HG02610 (cell line): ENCODE measurements at regions not wholly inside any gene's neighbourhood (a gene's known extent, or its start where the extent isn't known, plus 50 kb on each side); places are given as distances from the start of the nearest gene placed in this dataset.

Source experiments
- ATAC-seq: cut with Tn5 transposase; IDR thresholded peaks from one replicate; pipeline ENCODE4 v1.9.1; 2021; ENCODE audit warnings: mild to moderate bottlenecking, moderate library complexity; ENCODE audit not compliant: unreplicated experiment

GRCh38 chrX:46306103-46306502, 239.1 kb downstream of the ZNF674 start:
- ATAC-seq = no peak

GRCh38 chrX:46305431-46305830, 239.8 kb downstream of the ZNF674 start:
- no peak for ATAC-seq

DNA sequence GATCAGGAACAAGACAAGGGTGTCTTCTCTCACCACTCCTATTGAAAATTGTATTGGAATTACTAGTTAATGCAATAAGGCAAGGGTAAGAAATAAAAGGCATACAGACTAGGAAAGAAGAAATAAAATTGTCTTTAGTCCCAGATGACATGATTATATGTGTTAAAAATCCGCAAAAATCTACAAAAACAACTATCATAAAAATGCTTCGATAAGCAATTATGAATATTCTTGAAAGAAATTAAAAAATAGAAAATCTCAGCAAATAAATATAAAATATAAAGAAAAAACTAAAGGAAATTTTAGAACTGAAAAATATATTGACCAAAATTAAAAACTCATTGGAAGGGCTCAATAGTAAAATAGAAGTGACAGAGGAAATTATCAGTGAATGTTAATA, 243.3 kb downstream of the ZNF674 start:
- no peak for ATAC-seq

GRCh38 chrX:46298821-46299220, 246.4 kb downstream of the ZNF674 start:
- no peak for ATAC-seq

GRCh38 chrX:46295963-46296362, 249.3 kb downstream of the ZNF674 start:
- ATAC-seq = no peak

DNA sequence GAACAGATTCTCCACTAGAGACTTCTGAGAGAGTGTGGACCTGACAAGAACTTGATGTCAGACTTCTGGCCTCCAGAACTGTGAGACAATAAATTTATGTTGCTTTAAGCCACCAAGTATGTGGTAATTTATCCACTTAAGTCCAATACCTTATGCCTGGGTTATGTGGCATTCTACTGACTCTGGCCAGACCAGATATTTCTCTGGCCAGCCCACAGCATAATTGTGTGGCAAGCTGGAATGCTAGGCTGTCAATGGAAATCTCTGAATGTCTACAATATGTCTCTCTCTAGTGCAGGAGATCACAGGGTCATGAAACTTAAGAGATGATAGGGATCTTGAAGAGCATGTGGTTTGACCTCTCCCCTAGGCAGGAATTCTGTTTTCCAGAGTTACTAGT, 251.0 kb downstream of the ZNF674 start:
- ATAC-seq = no peak

- no peak for ATAC-seq
Measured at GRCh38 chrX:46279925-46280313, 265.3 kb downstream of the ZNF674 start.

- no peak for ATAC-seq
Measured at GRCh38 chrX:46279214-46279924, 265.9 kb downstream of the ZNF674 start.

- no peak for ATAC-seq
Measured at GRCh38 chrX:46278572-46278971, 266.6 kb downstream of the ZNF674 start.

GRCh38 chrX:46268412-46268811, 276.8 kb downstream of the ZNF674 start:
- no peak for ATAC-seq

DNA sequence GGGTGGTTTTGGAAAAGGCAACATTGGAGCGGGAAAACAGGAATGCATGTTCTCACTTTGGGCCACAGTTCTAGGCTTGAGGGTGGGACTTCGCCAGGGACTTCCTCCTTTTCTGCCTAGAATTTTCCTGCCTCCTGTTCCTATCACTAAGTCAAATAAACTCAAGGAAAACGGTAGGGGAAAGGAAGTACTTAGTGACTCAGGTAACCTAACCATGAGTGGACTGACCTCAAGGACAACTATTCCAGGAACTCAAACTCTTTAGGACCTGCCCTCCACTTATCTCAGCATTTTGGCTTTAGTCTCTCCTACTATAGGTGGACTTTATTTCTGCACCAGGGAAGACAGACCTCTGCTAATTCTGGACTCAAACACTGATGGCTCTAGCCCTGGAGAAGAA, 281.7 kb downstream of the ZNF674 start:
- ATAC-seq = no peak

- no peak for ATAC-seq
Measured at GRCh38 chrX:46262304-46262703, 282.9 kb downstream of the ZNF674 start.

GRCh38 chrX:46260499-46260898, 284.7 kb downstream of the ZNF674 start:
- ATAC-seq = no peak

GRCh38 chrX:46258356-46258755, 286.9 kb downstream of the ZNF674 start:
- ATAC-seq = no peak

- no peak for ATAC-seq
Measured at GRCh38 chrX:46257451-46257879, 287.8 kb downstream of the ZNF674 start.

DNA sequence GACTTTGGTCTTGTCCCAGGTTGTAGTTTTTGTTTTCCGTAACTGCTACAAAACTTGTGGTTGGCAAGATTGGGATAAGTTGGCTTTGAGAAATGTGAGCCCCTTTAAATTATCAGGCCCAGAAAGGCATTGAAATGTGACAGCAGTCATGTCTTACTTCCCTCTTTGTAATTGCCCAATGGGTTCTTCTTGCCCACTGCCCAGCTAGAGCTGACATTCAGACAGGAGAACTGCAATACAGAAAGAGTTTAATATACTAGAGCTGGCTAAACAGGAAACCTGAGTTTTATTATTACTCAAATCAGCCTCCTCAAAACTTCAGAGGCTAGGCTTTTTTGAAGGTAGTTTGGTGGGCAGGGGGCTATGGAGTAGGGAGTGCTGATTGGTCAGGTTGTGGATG, 288.3 kb downstream of the ZNF674 start:
- no peak for ATAC-seq

- ATAC-seq = no peak
Measured at GRCh38 chrX:46255046-46255445, 290.2 kb downstream of the ZNF674 start.

- no peak for ATAC-seq
Measured at GRCh38 chrX:46254641-46255040, 290.6 kb downstream of the ZNF674 start.

DNA sequence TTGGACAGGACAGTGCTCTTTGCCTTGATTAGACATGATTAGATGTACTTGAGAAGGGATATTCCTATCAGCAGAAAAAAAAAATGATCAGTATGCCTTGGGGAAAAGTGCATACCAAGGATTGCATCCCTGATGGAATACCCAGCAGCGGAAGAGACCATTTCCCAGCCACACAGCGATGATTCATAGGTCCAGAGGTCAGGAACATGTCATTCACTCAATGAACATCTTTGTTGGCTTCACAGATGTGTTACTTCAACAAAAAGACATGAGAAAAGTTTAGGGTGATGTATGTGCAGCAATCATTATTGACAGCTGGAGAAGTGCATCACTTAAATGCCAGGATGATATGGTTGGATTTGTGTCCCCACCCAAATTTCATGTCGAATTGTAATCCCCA, 293.5 kb downstream of the ZNF674 start:
- ATAC-seq = no peak

DNA sequence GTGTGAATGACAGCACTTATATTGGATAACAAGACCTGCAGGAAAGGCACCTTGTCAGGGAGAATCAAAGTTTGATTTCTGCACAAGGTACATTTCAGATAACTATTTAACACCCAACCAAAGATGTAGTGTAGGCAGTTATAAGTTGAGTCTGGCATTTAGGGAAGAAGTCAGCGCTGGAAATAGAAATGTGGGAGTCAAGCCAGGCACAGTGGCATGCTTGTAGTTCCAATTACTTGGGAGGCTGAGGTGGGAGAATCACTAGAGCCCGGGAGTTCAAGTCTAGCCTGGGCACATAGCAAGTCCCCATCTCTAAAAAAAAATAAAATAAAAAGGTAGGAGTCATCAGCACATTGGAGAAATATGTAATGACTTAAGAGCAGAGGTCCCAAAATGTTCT, 295.1 kb downstream of the ZNF674 start:
- no peak for ATAC-seq

- ATAC-seq = no peak
Measured at GRCh38 chrX:46247456-46247855, 297.8 kb downstream of the ZNF674 start.

DNA sequence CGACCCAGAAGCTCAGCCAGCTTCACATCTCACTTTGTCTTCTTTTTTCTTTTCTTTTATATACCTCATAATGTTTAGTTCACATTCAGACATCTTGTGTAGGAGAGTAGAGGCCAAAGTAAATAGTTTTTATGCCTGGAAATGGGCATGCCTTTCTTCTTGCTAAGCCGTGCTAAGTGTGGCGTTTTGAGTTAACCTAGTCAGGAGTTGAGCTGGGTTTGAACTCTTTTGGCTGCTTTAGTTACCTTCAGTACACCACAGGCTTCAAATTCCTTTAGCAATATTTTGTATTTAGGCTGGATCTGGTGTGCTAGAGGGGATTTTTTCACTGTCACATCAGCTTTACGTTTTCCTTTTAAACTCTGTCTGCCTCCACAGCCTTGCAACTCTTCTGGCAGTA, 300.8 kb downstream of the ZNF674 start:
- no peak for ATAC-seq

DNA sequence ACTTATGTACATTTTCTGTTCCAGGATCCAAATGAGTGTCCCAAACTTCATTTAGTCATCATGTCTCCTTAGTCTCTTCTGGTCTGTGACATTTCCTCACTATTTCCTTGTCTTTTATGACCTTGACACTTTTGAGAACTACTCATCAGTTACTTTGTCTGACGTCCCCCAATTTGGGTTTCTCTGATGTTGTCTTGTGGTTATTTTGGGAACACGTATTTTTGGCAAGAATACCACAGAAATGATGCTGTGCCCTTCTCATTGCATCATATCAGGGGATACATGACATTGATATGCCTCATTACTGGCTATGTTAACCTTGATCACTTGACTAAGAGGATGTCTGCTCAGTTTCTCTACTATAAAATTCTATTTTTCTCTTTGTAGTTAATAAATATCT, 308.8 kb downstream of the ZNF674 start:
- ATAC-seq = no peak
